Ascending aorta (tissue), 2 donors: ENCODE measurements at regions not wholly inside any gene's neighbourhood (a gene's known extent, or its start where the extent isn't known, plus 50 kb on each side); places are given as distances from the start of the nearest gene placed in this dataset.

Experiments used
- DNase-seq, 2 donors: peaks; one replicate each; pipeline ENCODE4 v3.0.0-alpha.2; 2019; ENCODE audit warnings: low spot score in 2 of 2
- H3K27ac ChIP-seq, 2 donors: fragments of 200-600 bp; sonication (generic); one replicate each; pipeline ENCODE4 v1.5.1; 2016 to 2017; ENCODE audit warnings: mild to moderate bottlenecking in 1 of 2
- H3K27me3 ChIP-seq: fragments of 200-600 bp; sonication (generic); one replicate; pipeline ENCODE4 v1.5.1; 2017
- H3K36me3 ChIP-seq, 2 donors: fragments of 200-600 bp; sonication (generic); one replicate each; pipeline ENCODE4 v1.5.1; 2016
- H3K4me1 ChIP-seq, 2 donors: fragments of 200-600 bp; sonication (generic); one replicate each; pipeline ENCODE4 v1.5.1; 2016 to 2017; ENCODE audit warnings: mild to moderate bottlenecking in 1 of 2
- H3K4me3 ChIP-seq, 2 donors: fragments of 200-600 bp; sonication (generic); one replicate each; pipeline ENCODE4 v1.5.1; 2016 to 2017; ENCODE audit warnings: mild to moderate bottlenecking in 1 of 2
- H3K9me3 ChIP-seq, 2 donors: fragments of 200-600 bp; sonication (generic); one replicate each; pipeline ENCODE4 v1.5.1; 2016
- intact Hi-C: fragments of 100-400 bp; cut with DNase I; formaldehyde crosslinking; loops from one replicate; pipeline ENCODE4 v1.15.1; 2023
- TF ChIP-seq, protein P1 (sequence below), 3 experiments: fragments of 200-600 bp in 2 of 3; fragments of 450-650 bp in 1 of 3; sonication (generic) in 2 of 3; IDR thresholded peaks; one replicate each; pipeline ENCODE4 v1.5.1; 2016 to 2019; ENCODE audit warnings: antibody characterized with exemption in 3 of 3, mild to moderate bottlenecking in 1 of 3, moderate library complexity in 1 of 3

DNA sequence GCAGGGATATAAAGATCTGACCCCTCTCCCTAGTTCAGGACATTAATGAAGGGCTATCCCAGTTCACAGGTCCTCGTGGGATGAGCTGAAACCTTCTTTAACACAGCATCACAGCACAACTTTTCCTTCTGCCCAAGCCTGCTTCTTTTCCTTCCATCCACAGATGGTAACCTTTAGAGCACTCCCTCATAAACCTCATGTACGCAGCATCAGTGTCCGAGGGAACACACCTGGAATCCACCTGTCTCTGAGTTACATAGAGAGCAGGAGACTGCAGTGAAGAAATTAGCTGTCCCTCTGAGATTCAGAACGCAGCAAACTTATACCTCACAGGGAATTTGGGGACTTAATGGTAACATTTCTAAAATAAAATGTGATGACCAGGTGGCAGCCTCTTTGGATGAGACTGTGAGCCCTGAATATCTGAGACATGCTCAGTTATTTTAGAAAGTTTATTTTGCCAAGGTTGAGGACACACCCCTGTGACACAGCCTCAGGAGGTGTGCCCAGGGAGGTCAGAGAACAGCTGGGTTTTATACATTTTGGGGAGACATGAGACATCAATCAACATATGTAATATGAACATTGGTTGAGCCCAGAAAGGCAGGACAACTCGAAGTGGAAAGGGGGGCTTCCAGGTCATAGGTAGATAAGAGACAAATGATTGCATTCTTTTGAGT is 73.8 kb upstream of the PACRGL start:
- Histone ChIP-seq H3K27me3 (no peaks in the 10 kb centered on the region), H3K9me3 (no peaks in the 10 kb centered on the region), H3K4me3 (no peak overlapping the region), H3K4me1 (no peaks in the 10 kb centered on the region), H3K36me3 (no peaks in the 10 kb centered on the region), H3K27ac (no peak overlapping the region)
- no peak for DNase-seq
- TF ChIP-seq, protein P1, sequence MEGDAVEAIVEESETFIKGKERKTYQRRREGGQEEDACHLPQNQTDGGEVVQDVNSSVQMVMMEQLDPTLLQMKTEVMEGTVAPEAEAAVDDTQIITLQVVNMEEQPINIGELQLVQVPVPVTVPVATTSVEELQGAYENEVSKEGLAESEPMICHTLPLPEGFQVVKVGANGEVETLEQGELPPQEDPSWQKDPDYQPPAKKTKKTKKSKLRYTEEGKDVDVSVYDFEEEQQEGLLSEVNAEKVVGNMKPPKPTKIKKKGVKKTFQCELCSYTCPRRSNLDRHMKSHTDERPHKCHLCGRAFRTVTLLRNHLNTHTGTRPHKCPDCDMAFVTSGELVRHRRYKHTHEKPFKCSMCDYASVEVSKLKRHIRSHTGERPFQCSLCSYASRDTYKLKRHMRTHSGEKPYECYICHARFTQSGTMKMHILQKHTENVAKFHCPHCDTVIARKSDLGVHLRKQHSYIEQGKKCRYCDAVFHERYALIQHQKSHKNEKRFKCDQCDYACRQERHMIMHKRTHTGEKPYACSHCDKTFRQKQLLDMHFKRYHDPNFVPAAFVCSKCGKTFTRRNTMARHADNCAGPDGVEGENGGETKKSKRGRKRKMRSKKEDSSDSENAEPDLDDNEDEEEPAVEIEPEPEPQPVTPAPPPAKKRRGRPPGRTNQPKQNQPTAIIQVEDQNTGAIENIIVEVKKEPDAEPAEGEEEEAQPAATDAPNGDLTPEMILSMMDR (IDR thresholded peaks at IDR 0.05): no peak
- intact Hi-C loops: no loop called here

DNA sequence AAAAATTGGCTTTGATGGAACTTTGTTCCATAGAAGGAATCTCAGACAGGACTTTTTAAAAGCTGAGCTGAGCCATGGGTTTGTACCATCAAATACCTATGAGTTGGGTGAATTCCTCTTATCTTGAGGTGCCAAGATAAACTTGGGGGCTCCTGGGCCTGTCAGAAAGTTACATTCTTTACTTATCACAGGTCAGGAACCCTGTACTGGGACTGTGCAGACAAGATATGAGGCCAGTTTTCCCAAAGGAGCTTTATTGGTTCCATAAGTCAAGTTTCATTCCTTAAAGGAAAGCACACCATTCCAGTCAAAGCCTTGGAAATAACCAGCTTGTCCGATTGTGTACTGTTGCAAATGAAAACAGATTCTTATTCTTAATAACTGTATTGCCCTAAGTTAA is 72.4 kb upstream of the PACRGL start:
- Histone ChIP-seq H3K4me3 (no peak overlapping the region), H3K27ac (no peak overlapping the region), H3K4me1 (no peaks in the 10 kb centered on the region), H3K27me3 (no peaks in the 10 kb centered on the region), H3K36me3 (no peaks in the 10 kb centered on the region), H3K9me3 (no peaks in the 10 kb centered on the region)
- intact Hi-C loops: no loop called here
- TF ChIP-seq, protein P1 (IDR thresholded peaks at IDR 0.05): no peak
- DNase-seq: no peak

DNA sequence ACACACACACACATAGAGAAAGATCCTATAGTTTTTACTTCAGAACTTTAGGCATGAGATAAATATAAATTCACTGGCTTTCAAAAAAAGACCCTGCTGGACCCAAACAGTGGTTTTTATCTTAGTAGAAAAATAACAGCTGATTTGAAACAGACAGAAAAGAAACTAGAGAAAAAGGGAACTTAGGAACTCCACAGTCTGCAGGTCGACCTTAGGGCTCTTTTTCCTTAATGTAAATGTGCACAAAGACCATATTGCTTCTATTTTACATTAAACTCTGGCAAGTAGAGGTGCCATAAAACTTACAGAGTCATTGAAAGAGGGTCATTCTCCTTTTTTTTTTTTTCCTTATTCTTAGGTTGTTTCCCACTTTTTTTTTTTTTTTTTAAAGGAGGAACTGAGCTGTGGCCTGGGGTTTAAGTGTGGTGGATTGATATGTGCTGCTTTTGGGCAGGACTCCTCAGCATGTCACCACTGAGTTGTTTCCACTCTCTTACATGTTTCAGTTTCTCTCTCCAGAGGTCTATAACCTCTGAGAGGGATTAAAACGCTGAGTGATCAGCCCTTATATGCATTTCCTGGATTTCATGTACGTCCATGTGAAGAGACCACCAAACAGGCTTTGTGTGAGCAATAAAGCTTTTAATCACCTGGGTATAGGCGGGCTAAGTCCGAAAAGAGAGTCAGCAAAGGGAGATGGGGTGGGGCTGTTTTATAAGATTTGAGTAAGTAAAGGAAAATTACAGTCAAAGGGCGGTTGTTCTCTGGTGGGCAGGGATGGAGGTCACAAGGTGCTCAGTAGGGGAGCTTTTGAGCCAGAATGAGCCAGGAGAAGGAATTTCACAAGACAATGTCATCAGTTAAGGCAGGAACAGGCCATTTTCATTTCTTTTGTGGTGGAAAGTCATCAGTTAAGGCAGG is 70.8 kb upstream of the PACRGL start:
- no peak overlapping the region for H3K4me3 ChIP-seq
- TF ChIP-seq, protein P1 (IDR thresholded peaks at IDR 0.05): no peak
- no peaks in the 10 kb centered on the region for H3K4me1 ChIP-seq
- no peaks in the 10 kb centered on the region for H3K27me3 ChIP-seq
- H3K36me3 ChIP-seq: no peaks in the 10 kb centered on the region
- DNase-seq: no peak
- no peak overlapping the region for H3K27ac ChIP-seq
- intact Hi-C loops: no loop called here
- no peaks in the 10 kb centered on the region for H3K9me3 ChIP-seq

DNA sequence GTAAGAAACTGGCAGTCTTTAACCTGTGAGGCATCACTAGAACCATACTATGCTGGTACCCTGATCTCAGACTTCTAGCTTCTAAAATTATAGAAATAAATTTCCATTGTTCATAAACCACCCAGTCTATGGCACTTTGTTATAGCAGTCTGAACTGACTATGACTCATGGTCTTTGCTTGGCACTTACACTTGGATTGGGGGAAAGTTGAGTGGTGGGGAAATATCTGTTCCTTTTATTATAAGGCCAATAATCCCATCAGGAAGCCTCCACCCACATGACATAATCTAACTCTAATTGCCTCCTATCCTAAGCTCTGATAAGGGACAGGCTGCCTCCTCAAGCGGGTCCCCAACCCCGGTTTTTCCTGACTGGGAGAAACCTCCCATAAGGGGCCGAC is 61.4 kb upstream of the PACRGL start:
- Histone ChIP-seq H3K4me3 (no peak overlapping the region), H3K4me1 (no peaks in the 10 kb centered on the region), H3K27ac (no peak overlapping the region), H3K27me3 (no peaks in the 10 kb centered on the region), H3K36me3 (no peaks in the 10 kb centered on the region), H3K9me3 (no peaks in the 10 kb centered on the region)
- DNase-seq: no peak
- intact Hi-C loops: no loop called here
- TF ChIP-seq, protein P1 (IDR thresholded peaks at IDR 0.05): no peak

DNA sequence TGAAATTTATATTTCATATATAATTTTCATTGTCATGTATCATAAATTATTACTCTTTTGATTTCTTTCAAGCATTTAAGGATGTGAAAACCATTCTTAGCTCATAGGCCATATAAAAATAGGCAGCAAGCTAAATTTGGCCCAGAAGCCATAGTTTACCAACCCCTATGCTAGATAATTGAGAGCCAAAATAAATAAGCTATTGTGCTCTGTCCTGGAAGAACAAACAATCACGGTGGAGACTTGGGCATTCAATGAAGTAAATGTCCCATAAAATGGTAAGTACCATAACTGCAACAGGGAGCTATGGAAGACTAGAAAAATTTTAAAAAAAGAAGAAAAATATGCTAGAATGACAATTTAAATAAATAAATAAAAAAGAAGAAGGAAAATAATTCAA is 60.9 kb upstream of the PACRGL start:
- intact Hi-C loops: no loop called here

More for the DNA sequence above, 60.9 kb upstream of the PACRGL start:
- TF ChIP-seq, protein P1 (IDR thresholded peaks at IDR 0.05): no peak
- Histone ChIP-seq H3K4me3 (no peak overlapping the region), H3K27ac (no peak overlapping the region), H3K4me1 (no peaks in the 10 kb centered on the region), H3K27me3 (no peaks in the 10 kb centered on the region), H3K36me3 (no peaks in the 10 kb centered on the region), H3K9me3 (no peaks in the 10 kb centered on the region)
- DNase-seq: no peak
